HK-2 (cell line): ENCODE measurements at regions not wholly inside any gene's neighbourhood (a gene's known extent, or its start where the extent isn't known, plus 50 kb on each side); places are given as distances from the start of the nearest gene placed in this dataset.

Experiments
- DNase-seq: peaks from one replicate; pipeline ENCODE4 v3.0.0-alpha.2; 2018; ENCODE audit not compliant: unreplicated experiment

DNA sequence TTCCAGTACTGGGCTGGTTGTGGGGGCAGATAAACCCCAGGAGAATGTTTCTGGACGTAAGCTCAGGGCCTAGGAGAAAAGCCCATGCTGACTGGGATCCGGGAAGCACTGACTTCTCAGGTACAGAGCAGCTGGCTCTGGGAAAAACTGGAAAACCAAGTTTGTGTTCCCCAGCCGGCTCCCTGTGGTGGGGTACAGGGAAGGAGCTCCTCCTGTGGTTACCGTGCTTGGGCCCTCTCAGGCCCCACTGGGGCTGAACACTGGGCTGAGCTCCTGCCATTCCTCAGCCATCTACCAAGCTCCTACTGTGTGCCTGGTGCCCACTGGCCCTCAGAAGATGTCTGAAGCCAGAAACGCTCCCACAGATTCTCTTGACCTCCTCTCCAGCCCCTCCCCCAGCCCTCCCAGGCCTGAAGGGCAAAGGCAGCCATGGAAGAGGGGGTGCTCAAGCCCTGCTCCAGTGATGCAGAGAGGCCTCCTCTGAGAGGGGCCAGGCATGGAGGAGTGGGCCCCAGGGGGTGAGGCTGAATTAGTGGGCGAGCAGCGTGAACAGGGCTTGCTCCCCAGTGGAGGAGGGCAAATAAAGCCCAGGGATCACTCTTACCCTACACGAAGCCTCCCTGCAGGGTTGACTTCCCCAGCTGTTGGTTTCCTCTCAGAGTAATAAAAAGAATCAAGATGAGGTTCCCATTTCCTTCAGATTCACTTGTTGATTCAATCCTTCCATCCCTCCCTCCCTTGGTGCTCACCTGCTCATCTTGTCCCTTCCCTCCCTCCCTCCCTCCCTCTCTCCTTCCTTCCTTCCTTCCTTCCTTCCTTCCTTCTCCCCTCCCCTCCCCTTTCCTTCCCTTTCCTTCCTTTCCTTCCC is 100.0 kb downstream of the VEGFA start:
- no peak for DNase-seq

DNA sequence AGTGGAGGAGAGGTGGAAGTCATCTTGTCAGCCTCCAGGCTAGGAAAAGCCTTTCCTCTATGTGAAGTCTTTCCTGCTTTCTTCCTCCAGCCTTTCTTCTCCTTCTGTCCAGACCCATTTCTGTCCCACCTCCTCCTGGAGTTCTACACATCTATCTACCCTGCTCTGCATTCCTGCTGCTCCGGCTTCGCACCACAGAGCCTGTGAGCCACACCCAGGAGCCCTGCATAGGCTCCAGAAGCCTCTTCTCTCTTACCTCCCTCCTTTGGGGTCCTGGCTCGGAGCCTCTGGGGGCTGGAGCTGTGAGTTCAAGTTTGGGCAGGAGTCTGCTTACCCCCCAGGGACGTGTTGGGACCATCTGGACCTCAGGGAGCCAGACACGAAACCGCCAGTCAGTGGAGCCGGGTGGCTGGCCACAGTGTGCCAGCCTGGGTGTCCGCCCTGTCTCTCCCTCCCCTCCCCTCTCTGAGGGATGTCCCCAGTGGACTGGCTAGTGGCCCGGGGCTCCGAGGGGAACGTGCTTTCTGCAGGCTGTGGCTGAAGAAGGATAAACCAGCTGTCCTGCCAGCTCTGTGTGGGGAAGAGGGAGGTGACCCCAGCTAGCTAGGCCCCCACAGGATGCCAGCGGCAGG is 99.2 kb downstream of the VEGFA start:
- no peak for DNase-seq

DNA sequence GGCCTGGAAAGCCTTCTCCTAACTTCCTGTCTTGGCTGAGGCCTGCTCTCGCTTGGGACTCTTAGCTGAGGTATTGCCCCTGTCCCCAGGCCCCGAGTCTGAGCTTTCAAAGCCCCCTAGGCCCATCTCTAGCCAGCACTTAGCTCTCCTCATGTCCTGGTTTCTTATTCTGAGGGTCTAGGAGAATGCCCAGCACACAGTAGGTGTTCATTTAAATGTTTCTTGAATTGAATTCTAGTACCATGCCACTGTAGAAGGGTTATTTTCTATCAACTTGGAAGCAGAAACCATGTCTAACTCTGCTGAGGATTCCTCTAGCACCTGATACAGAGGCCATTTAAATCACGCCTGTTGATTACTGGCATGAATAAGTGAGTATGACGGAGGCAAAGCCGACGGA is 98.5 kb downstream of the VEGFA start:
- DNase-seq = no peak

DNA sequence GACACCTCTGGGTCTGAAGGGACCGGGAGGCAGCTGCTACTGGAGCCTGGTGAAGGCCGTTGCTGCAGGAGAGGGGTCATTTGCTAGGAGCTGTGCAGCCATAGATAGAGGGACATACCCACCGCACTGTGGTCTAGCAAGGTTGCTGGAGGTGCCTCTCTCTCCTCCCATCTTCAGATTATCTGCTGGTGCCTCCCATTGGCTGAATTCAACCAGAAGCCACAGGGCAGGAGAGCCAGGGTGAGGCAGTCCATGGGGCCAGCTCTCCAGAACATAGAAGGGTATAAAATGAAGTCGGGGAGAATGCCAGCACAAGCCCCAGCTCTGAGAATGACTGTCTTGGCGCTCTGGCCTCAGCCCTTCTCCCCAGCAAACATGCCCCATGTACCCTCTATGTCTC is 98.0 kb downstream of the VEGFA start:
- DNase-seq = no peak

DNA sequence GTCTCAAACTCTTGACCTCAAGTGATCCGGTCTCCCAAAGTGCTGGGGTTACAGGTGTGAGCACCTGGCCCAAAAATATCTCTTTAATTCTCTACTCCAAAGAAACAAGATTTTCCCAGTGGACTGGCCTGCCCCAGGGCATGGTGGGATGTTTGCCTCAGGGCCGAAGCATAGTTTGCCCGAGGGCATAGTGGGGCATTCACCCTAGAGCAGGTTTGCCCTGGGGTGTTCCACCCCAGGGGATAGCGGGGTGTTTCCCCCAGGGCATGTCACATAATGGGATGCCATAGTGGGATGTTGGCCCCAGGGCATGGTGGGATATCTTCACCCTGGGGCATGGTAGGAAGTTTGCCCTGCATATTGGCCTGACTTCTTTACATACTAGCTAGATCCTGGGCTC is 97.2 kb downstream of the VEGFA start:
- DNase-seq = no peak

DNA sequence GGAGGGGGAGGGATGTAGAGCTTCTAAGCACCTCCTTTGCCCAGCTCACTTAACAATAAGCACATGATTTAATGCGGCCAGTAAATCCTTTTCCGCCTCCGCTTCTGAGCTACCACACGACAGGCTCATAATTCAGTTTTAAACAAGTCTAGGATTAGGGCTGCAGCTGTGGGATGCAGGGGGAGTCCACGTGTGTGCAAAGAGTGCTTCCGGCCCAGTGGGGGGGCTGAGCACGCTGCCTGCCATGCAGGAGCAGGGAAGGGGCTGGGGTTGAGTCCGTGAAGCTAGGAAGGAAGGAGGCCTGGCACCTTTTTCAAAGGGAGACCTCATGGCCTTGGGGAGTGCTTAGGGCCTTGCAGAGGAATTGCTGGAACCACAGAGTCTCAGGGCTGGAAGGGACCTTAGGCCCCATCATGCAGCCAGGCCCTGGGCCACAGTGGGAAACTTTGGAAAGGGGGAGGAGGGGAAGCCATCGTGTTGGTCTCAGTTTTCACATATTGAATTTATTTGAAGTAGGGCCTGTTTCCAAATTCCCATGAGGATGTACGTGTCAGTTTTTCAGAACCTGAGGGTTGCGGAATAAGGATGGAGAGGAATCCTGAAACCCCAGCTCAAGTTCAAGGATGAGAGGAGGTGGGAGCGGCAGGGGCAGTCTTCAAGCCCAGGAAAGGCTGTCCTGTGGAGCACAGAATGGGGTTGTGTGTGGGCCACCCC is 96.1 kb downstream of the VEGFA start:
- DNase-seq = no peak

DNA sequence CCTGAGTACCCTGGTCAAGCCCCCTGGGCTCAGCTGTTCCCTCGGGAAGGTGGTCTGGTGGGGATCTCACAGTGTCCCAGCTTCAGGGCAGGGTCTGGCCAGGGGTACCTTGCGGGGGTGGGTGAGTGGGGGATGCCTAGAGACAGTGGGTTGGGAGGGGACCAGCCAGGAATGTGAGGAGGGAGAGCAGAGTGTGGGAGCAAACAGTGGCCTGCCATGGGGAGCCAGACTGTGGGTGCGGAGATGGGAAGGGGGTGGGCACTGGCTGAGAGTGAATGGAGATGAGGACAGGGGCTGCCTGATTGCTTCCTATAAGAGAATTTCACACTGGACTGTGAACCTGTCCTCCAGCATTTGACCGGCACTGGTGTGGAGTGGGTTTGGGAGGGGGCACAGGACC is 95.1 kb downstream of the VEGFA start:
- DNase-seq = no peak

DNA sequence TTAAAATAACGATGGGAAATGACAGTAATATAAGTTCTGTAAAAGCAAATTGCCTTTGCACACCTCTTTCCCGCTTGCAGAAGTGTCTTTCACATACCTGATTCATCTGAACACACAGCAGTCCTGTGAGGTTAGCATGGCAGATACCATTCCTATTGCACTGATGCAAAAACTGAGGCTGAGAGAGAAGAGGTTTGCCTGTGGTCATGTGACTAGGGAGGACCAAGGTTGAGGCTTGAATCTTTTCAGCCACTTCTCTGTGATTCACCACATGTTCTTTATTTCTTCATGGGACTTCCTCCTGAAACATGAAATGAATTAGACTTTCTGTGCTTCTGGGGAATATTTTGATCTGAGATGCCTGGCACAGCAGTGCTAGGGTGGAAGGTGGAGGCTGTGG is 92.9 kb downstream of the VEGFA start:
- DNase-seq = no peak

DNA sequence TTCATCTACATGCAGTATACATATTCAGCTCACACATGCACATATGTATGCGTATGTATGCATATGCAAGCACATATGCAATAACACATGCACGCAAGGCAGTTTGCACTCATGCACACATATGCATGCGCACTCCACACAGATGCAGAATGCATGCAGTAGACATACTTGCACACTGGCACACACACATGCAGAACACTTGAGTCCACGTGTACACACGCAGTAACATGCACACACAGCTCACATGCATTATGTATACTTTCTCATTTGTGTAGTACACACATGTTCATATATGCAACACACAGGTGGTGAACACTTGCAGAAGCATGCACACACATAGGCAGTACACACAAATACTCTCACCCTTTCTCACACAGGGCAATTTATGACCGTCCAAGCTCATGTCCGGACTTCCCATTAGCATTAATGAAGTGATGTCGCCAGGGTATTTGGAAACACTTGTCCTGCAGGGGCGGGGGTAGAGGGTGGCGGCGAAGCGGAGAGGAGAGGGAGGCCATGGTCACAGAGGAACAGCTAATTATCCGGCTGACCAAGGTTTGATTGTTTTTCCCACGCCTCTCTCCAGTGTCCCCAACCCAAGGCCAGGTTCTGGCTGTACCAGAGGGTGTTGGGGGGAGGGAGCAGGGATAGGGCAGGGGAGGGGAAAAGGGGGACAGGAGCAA is 91.3 kb downstream of the VEGFA start:
- DNase-seq = no peak

DNA sequence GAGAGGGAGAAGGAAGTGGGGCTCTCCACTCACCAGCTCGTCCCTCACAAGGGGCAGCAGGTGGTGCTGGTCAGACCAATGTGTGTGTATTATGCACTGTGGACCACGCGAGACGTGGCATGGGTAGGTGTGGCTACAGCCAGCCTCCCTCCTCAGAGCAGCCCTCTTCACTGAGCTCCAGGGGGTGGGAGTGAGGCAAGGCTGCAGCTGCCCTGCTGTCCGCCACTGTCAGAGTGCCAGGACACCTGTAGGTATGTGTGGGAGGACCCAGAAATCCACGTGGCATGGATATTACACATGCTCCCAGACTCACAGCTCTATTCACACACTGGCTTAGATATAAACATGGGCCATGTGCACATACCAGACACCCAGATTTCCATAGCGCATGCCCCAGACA is 90.3 kb downstream of the VEGFA start:
- no peak for DNase-seq

DNA sequence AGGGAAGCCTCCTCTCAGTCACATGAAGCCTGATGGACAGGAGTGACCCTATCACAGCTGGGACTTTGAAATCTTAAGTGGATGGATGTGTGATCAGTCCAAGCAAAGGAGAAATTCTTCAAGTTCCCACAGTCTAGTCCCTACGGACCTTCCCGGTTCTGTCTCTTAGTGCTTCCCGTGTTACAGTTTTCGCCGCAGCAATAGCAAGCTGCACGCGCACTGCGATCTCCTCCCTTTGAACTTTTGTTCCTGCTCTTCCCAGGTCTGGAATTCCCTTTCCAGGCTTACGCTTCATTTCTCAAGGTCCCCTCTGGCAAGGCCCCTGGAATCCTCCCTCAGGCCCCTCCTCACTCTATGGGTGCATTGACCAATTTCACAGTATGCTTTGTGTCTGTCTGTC is 89.2 kb downstream of the VEGFA start:
- DNase-seq = no peak

DNA sequence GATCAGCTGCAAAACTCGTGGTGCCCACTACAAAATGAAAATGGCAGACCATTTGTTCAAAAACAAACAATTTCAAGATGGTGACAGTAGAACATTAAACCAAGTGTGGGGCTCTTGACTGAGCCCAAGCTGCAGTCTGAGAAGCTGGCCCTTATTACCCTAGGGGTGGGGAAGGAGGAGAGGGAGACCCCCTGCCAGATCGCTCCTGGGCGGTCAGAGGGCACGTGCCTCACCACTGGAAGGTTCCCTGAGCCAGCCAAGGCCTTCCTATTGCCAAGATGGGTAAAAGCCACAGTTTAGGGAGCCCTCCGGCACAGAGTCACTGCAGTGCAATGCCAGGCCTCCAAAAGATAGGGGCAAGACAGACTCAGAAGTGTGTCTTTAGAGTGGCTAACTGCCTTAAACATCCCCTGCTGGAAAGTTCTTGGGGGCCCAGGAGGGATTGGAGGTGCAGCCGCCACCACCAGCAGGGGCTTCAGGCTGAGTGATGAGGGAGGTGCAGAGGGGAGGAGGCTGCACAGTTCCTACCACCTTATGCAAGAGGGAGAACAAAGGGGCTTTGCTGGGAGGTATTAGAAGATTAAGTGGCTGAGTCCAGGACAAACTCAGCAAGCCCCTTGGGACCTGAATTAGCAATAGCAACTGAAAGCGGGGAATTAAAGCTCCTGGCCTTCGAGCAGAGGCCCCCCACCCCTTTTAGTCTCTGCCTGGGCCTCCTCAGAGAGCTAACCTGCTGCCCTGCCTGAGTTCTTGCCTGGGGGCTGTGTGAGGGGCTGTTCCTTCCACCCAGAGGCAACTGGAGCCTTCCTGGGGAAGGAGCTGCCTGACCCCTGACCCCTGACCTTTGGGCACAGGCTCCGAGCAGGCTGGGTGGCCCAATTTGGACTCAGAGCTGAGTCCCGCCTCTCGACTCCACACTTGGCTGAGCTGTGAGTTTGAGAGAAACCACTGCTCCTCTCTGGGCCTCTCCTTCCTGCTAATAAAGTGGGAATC is 88.4 kb downstream of the VEGFA start:
- no peak for DNase-seq

DNA sequence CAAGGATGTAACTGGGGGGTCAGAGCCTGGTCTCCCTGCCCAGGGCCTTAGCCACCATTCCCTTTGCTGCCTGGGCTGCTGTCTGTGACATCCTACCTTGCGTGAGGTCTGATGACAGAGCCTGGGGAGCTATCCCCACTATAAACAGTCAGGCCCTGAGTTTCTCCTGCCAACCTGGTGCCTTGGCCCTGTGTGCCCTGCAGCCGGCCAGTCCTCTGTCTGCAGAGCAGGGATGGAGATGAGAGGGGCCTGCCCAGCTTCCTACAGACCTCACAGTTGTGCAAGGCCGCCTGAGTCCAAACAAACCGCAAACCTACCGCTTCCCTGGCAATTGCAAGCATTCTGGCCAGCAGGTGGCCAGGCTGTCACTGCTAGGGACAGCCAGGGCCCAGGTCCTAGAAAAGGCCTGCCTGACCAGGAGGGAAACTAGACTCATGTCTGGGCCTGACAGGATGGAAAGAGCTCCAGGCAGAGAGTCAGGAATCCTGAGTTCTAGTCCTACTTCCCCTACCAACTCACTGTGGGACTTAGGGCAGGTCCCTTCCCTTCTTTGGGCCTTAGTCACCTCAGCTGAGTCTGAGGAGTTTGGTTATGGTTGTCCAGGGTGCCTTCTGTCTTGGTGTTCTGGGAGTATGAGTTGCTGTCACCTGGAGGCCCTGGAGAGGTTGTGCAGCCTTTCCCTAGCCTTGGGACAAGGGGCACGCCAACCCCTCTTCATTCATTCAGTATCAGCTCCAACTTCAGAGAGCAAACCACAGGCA is 86.2 kb downstream of the VEGFA start:
- DNase-seq = no peak

DNA sequence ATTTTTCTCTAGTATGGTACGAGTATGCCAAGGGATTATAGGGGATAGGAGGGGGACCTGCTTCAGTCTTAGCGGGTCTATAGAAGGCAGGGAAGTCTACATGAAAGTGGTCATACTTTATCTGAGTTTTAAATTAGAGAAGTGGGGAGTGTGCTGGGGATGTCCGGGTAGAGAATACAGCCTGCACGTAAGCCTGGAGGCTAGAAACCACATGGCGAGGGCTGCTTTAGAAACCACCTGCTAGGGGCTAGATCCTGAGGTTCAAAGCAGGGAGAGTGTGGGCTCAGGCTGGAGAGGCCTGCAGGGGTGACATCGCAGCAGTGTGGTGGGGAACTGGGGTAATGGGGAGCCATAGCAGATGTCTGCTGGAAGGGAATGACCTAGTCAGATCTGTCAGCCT is 85.2 kb downstream of the VEGFA start:
- no peak for DNase-seq

DNA sequence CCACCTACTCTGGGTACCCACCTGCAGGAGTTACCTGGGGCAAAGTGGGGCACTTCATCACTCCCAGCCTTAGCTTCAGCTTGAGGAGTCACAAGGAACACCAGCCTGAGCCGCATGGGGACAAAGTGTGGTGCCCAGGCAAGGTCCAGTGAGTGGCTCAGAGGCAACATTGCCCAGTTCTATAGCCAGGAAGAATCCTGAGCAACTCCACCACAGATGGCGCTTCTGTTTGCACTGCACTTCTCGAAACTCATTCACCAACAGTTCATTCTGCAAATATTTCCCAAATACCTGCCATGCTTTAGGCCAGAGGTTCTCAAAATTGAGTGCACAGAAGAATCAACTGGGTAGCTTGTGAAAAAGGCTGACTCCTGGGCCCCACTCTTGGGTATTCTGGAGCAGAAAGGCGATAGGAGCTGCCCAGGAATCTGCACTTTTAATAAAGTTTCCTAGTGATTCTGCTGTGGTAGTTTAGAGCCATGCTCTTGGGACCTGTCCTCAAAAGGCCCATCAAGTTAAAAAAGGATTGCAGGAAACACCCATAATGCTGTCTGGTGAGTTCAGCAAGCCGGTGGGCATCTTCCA is 83.1 kb downstream of the VEGFA start:
- no peak for DNase-seq

DNA sequence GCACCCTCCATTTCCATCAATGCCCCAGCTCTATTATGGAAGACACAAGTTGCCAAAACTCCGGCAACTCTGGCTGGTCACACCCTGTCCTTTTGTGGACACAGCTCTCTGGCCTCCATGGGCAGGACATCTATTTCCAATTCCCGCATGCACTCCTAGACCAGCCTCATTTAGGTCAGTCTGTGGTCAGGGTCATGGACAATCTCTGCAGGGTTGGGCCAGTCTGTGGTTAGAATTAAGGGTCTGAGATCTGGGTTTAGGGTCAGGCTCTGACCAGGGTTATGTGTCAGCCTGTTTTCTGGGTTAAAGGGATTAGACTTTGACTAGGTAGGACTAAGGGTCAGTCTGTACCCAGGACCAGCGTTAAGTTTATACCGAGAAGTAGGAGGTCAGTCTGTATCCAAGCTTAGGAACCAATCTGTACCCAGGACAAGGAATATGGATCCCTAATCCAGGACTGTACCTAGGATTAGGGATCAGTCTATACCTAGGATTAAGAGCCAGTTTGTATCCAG is 82.4 kb downstream of the VEGFA start:
- no peak for DNase-seq

DNA sequence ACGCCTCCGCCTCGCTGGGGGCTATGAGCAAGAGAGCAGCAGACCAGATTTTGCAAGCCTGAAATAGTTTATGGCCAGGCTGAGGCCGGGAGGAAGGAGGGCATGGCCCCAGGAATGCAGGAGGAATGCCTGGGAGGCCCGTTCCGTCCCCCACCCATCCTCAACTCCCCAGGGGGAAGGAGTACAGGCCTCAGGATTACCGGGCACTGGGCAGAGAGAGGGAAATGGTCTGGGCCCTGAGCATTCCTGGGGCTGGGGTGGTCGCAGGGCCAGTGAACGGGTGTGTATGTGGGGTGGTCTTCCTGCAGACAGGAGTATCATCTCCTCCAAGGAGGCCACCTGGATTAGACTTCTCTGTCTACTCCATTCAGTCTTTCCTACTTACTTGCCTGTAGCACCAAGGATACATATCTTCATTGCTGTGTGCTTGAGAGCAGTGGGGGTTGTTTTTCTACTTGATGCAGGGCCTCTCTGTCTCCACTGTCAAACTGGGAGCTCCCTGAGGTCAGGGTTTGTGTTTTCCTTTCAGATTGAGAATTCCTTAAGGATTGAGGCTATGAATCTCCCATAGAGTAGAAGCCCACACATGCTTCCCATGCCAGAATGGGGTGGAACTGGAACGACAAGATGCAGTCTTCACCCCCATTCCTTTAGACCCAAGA is 81.3 kb downstream of the VEGFA start:
- DNase-seq = peak; percentile 57

DNA sequence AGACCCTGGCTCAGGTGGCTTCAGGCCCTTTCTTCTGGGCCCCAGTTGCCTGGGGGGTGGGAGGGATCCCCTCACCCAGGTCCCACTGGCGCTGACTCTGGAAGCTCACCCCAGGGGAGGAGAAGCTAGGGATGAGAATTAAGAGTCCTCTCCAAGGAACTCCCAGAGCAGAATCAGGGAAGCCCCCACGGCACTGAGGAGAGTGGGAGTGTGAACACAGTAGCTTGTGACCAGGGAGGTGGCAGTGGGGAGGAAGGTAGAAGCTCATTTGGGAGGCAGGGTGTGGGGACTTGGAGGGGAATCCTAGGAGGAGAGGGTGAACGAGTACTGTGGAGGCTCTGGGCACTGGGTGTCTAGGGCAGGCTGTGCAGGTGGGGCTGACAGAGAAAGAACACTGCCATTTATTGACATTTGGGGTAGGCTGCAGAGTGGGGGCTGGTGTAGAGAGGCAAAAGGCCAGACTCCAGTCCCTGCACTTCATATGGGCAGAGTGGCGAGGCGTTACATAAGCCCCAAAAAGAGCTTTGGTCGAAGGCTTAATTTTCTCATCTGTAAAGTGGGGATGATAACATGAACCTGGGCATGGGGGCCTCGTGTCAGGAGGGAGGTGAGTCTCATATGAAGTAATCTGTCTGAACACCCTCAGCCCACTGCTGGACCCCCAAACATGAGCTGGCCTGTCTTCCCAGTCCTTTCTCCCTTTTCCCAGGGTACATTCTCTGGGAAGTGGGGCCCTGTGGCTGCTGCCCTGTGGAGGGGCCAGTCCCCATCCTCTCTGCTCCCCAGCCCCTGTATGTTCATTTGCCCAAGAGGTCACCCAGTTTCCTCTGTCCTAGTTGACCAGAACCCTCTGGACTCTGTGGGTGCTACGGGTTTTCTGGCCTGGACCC is 80.5 kb downstream of the VEGFA start:
- no peak for DNase-seq
